HCT116 (cell line): ENCODE measurements at regions not wholly inside any gene's neighbourhood (a gene's known extent, or its start where the extent isn't known, plus 50 kb on each side); places are given as distances from the start of the nearest gene placed in this dataset.

Experiments
- ATAC-seq: fragments of 200-7000 bp; cut with Tn5 transposase; 2 replicates; pipeline ENCODE4 v1.9.1; 2020; ENCODE audit warnings: mild to moderate bottlenecking, moderate library complexity
- BruUV-seq: library from RNA; stranded (reverse); fragments of 400-500 nt; replicated peaks from 2 replicates; lab custom pipeline; 2021; lab: Mats Ljungman, UMichigan
- CTCF ChIA-PET: fragments of 300-600 bp; sonication (Branson Sonifier 250); formaldehyde crosslinking; loops from one replicate; lab custom pipeline; 2021; ENCODE audit warnings: antibody characterized with exemption; lab: Charles Lee
- POLR2A ChIA-PET: fragments of 300-600, 350-600 bp; sonication (Branson Sonifier 250); formaldehyde crosslinking; loops from one replicate; lab custom pipeline; 2021; ENCODE audit warnings: antibody characterized with exemption; lab: Charles Lee
- RAD21 ChIA-PET, 2 experiments: fragments of 300-600 bp; sonication (Branson Sonifier 250); formaldehyde crosslinking; loops; one replicate each; lab custom pipeline; 2023; ENCODE audit warnings: low total read pairs in 2 of 2; ENCODE audit not compliant: uncharacterized antibody in 2 of 2, unreplicated experiment in 2 of 2, low non-redundant PET in 1 of 2; lab: Charles Lee
- DNase-seq: peaks from one replicate; pipeline ENCODE4 v3.0.0-alpha.2; 2010; ENCODE audit warnings: low read depth, low spot score
- H2AFZ ChIP-seq: fragments of 200-600 bp; shearing (Covaris generic), sonication (generic); 2 replicates; pipeline ENCODE4 v1.6.1; 2017; ENCODE audit warnings: low read depth, mixed run types, mixed read lengths, antibody characterized with exemption, low read length; ENCODE audit not compliant: poor library complexity, severe bottlenecking
- H3K27ac ChIP-seq: 2 replicates; pipeline ENCODE4 v1.5.1; 2012; ENCODE audit warnings: low read depth, low read length
- H3K27me3 ChIP-seq: fragments of 200-600 bp; sonication (generic); 2 replicates; pipeline ENCODE4 v1.6.1; 2016; ENCODE audit warnings: mixed run types, low read length, mixed read lengths; ENCODE audit not compliant: insufficient read depth
- H3K36me3 ChIP-seq, 2 experiments: fragments of 200-500 bp in 1 of 2; fragments of 200-600 bp in 1 of 2; sonication (Bioruptor generic) in 1 of 2; sonication (generic) in 1 of 2; 2 replicates each; pipeline versions ENCODE4 v1.5.1 to v1.6.1; 2014 to 2016; ENCODE audit warnings: low read length in 2 of 2, inconsistent platforms in 1 of 2, mixed read lengths in 1 of 2, mixed run types in 1 of 2; ENCODE audit not compliant: insufficient read depth in 2 of 2, control insufficient read depth in 1 of 2
- H3K4me1 ChIP-seq, 2 experiments: fragments of 200-600 bp in 1 of 2; sonication (generic) in 1 of 2; 2 replicates each; pipeline versions ENCODE4 v1.5.1 to v1.6.1; 2012 to 2017; ENCODE audit warnings: low read length in 2 of 2, inconsistent platforms in 1 of 2, mild to moderate bottlenecking in 1 of 2, mixed read lengths in 1 of 2, mixed run types in 1 of 2, moderate library complexity in 1 of 2; ENCODE audit not compliant: insufficient read depth in 2 of 2, control insufficient read depth in 1 of 2
- H3K4me2 ChIP-seq: fragments of 200-600 bp; sonication (generic); 2 replicates; pipeline ENCODE4 v1.6.1; 2017; ENCODE audit warnings: mixed run types, low read length, mixed read lengths
- H3K4me3 ChIP-seq, 2 experiments: fragments of 200-600 bp in 1 of 2; sonication (generic) in 1 of 2; replicated peaks in 1 of 2; 2 replicates each; pipeline ENCODE4 v1.5.1; 2011 to 2016; ENCODE audit warnings: low read length in 2 of 2, control low read depth in 1 of 2, low read depth in 1 of 2, mild to moderate bottlenecking in 1 of 2, mixed read lengths in 1 of 2, mixed run types in 1 of 2
- H3K79me2 ChIP-seq: fragments of 200-600 bp; sonication (generic); 2 replicates; pipeline ENCODE4 v1.6.1; 2017; ENCODE audit warnings: mild to moderate bottlenecking, mixed run types, low read length, moderate library complexity, mixed read lengths; ENCODE audit not compliant: insufficient read depth
- H3K9ac ChIP-seq: fragments of 200-600 bp; sonication (generic); 2 replicates; pipeline ENCODE4 v1.6.1; 2016; ENCODE audit warnings: low read length, mixed read lengths
- H3K9me2 ChIP-seq: fragments of 200-600 bp; sonication (generic), shearing (Covaris generic); 2 replicates; pipeline ENCODE4 v1.6.1; 2017; ENCODE audit warnings: mixed run types, mild to moderate bottlenecking, moderate library complexity; ENCODE audit not compliant: insufficient read depth
- H3K9me3 ChIP-seq, 2 experiments: fragments of 200-500 bp in 1 of 2; fragments of 200-600 bp in 1 of 2; sonication (Bioruptor generic) in 1 of 2; sonication (generic) in 1 of 2; 2 replicates each; pipeline ENCODE4 v1.6.1; 2014 to 2017; ENCODE audit warnings: low read length in 2 of 2, mixed read lengths in 2 of 2, inconsistent platforms in 1 of 2, low read depth in 1 of 2, mild to moderate bottlenecking in 1 of 2, mixed run types in 1 of 2, moderate library complexity in 1 of 2; ENCODE audit not compliant: control insufficient read depth in 1 of 2, insufficient read depth in 1 of 2
- H4K20me1 ChIP-seq: fragments of 200-600 bp; sonication (generic), shearing (Covaris generic); 2 replicates; pipeline ENCODE4 v1.6.1; 2017; ENCODE audit warnings: mixed run types, mild to moderate bottlenecking, moderate library complexity; ENCODE audit not compliant: insufficient read depth
- ATF3 ChIP-seq: IDR thresholded peaks from 2 replicates; pipeline ENCODE4 v1.6.1; 2012
- CBX3 ChIP-seq: IDR thresholded peaks from 2 replicates; pipeline ENCODE4 v1.6.1; 2012; ENCODE audit warnings: low read depth
- EGR1 ChIP-seq: IDR thresholded peaks from 2 replicates; pipeline ENCODE4 v1.6.1; 2012; ENCODE audit warnings: low read depth
- ELF1 ChIP-seq: IDR thresholded peaks from 2 replicates; pipeline ENCODE4 v1.6.1; 2012; ENCODE audit warnings: low read depth, borderline replicate concordance
- EZH2 ChIP-seq: fragments of 200-600 bp; sonication (generic); IDR thresholded peaks from 2 replicates; pipeline ENCODE4 v1.6.1; 2017; ENCODE audit warnings: antibody characterized with exemption, mixed run types
- EZH2phosphoT487 ChIP-seq: fragments of 200-600 bp; IDR thresholded peaks from 2 replicates; pipeline ENCODE4 v1.6.1; 2018; ENCODE audit warnings: antibody characterized with exemption, borderline replicate concordance
- FOSL1 ChIP-seq: IDR thresholded peaks from 2 replicates; pipeline ENCODE4 v1.6.1; 2012; ENCODE audit warnings: low read depth
- JUND ChIP-seq: IDR thresholded peaks from 2 replicates; pipeline ENCODE4 v1.6.1; 2012
- POLR2A ChIP-seq: IDR thresholded peaks from 2 replicates; pipeline ENCODE4 v1.7.0; 2011; ENCODE audit warnings: borderline replicate concordance; ENCODE audit not compliant: insufficient read depth, insufficient read length; ENCODE audit errors: extremely low read depth
- POLR2AphosphoS5 ChIP-seq: IDR thresholded peaks from 2 replicates; pipeline ENCODE4 v1.6.1; 2011; ENCODE audit warnings: mild to moderate bottlenecking, low read depth, low read length, moderate library complexity
- RAD21 ChIP-seq: IDR thresholded peaks from 2 replicates; pipeline ENCODE4 v1.6.1; 2012; ENCODE audit warnings: low read depth, mild to moderate bottlenecking
- REST ChIP-seq: IDR thresholded peaks from 2 replicates; pipeline ENCODE4 v1.6.1; 2012; ENCODE audit warnings: low read depth
- SIN3A ChIP-seq: IDR thresholded peaks from 2 replicates; pipeline ENCODE4 v1.6.1; 2012; ENCODE audit warnings: low read depth
- SRF ChIP-seq: IDR thresholded peaks from 2 replicates; pipeline ENCODE4 v1.6.1; 2012; ENCODE audit warnings: low read depth
- YY1 ChIP-seq: IDR thresholded peaks from 2 replicates; pipeline ENCODE4 v1.6.1; 2011; ENCODE audit warnings: low read length, low read depth, moderate library complexity, mild to moderate bottlenecking; ENCODE audit not compliant: insufficient replicate concordance; ENCODE audit errors: extremely low read depth
- ZBTB33 ChIP-seq: IDR thresholded peaks from 2 replicates; pipeline ENCODE4 v1.6.1; 2011; ENCODE audit warnings: mild to moderate bottlenecking, low read length, moderate library complexity; ENCODE audit not compliant: insufficient replicate concordance; ENCODE audit errors: extremely low read depth
- ZFX ChIP-seq: fragments of 450-650 bp; IDR thresholded peaks from 2 replicates; pipeline ENCODE4 v1.6.1; 2017
- ZNF274 ChIP-seq: fragments of 200-500 bp; sonication (Bioruptor generic); IDR thresholded peaks from 2 replicates; pipeline ENCODE4 v1.6.1; 2014; ENCODE audit warnings: mild to moderate bottlenecking, low read depth, low read length, inconsistent platforms
- intact Hi-C: fragments of 100-400 bp; cut with micrococcal nuclease; formaldehyde crosslinking; loops from 2 replicates; pipeline ENCODE4 v1.10.0; 2022
- TF ChIP-seq, protein P1 (sequence below), 3 experiments: fragments of 200-600 bp in 1 of 3; sonication (generic) in 1 of 3; IDR thresholded peaks in 2 of 3; conservative IDR thresholded peaks in 1 of 3; 2 replicates each; pipeline ENCODE4 v1.5.1; 2012 to 2017; ENCODE audit warnings: low read depth in 2 of 3, low read length in 2 of 3, antibody characterized with exemption in 1 of 3, borderline replicate concordance in 1 of 3, control low read depth in 1 of 3, mild to moderate bottlenecking in 1 of 3, mixed read lengths in 1 of 3, mixed run types in 1 of 3, moderate library complexity in 1 of 3; ENCODE audit not compliant: insufficient read depth in 1 of 3

- no peak for TF ChIP-seq EZH2phosphoT487
Observed at GRCh38 chr2:47715552-47715951, 67.4 kb upstream of the MSH6 start (continued).

GRCh38 chr2:47708801-47709499 is 74.0 kb upstream of the MSH6 start:
- ChIA-PET POLR2A (no interaction called here), CTCF (no interaction called here), RAD21 (no interaction called here)
- Histone ChIP-seq H3K4me1 (no peaks in the 10 kb centered on the region), H3K4me2 (no peak overlapping the region), H3K9ac (no peak overlapping the region), H3K4me3 (no peak overlapping the region), H3K79me2 (no peaks in the 10 kb centered on the region), H3K27ac (no peak overlapping the region), H3K36me3 (no peaks in the 10 kb centered on the region), H4K20me1 (no peaks in the 10 kb centered on the region), H3K27me3 (no peaks in the 10 kb centered on the region), H3K9me3 (no peaks in the 10 kb centered on the region), H2AFZ (no peak overlapping the region), H3K9me2 (no peaks in the 10 kb centered on the region)
- DNase-seq (no peak), ATAC-seq (no peak)
- intact Hi-C loops: no loop called here
- BruUV-seq: no TSS peak
- no peak for TF ChIP-seq EZH2phosphoT487
- no peak for TF ChIP-seq FOSL1
- no peak for TF ChIP-seq ZNF274
- TF ChIP-seq EGR1: no peak
- no peak for TF ChIP-seq ATF3
- TF ChIP-seq ZBTB33: no peak
- no peak for TF ChIP-seq ELF1
- no peak for TF ChIP-seq SIN3A
- TF ChIP-seq, protein P1, sequence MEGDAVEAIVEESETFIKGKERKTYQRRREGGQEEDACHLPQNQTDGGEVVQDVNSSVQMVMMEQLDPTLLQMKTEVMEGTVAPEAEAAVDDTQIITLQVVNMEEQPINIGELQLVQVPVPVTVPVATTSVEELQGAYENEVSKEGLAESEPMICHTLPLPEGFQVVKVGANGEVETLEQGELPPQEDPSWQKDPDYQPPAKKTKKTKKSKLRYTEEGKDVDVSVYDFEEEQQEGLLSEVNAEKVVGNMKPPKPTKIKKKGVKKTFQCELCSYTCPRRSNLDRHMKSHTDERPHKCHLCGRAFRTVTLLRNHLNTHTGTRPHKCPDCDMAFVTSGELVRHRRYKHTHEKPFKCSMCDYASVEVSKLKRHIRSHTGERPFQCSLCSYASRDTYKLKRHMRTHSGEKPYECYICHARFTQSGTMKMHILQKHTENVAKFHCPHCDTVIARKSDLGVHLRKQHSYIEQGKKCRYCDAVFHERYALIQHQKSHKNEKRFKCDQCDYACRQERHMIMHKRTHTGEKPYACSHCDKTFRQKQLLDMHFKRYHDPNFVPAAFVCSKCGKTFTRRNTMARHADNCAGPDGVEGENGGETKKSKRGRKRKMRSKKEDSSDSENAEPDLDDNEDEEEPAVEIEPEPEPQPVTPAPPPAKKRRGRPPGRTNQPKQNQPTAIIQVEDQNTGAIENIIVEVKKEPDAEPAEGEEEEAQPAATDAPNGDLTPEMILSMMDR (IDR thresholded peaks at IDR 0.05 in 2 of 3, conservative IDR thresholded peaks at IDR 0.05 in 1 of 3; ENCODE audit: borderline replicate concordance in 1 of 3, insufficient read depth in 1 of 3, low read depth in 2 of 3, low read length in 2 of 3): no peak
- TF ChIP-seq RAD21: no peak
- no peak for TF ChIP-seq POLR2AphosphoS5
- no peak for TF ChIP-seq POLR2A
- no peak for TF ChIP-seq CBX3
- TF ChIP-seq SRF: no peak
- no peak for TF ChIP-seq REST
- TF ChIP-seq YY1: no peak
- no peak for TF ChIP-seq ZFX
- TF ChIP-seq EZH2: no peak
- TF ChIP-seq JUND: no peak
